ENCODE measurements at regions not wholly inside any gene's neighbourhood (a gene's known extent, or its start where the extent isn't known, plus 50 kb on each side); places are given as distances from the start of the nearest gene placed in this dataset.
"Not testable (repeated sequence)": the region's sequence is repeated elsewhere in the genome, so short reads cannot be mapped to it uniquely, and the experiment has no call there.

- DNase-seq: not testable (repeated sequence)
Observed at GRCh38 chr17:20633268-20634059, 53.9 kb downstream of the CDRT15L2 start.

- not testable (repeated sequence) for DNase-seq
Observed at GRCh38 chr17:20640147-20640546, 60.6 kb downstream of the CDRT15L2 start.

- DNase-seq: not testable (repeated sequence)
Observed at GRCh38 chr17:20646661-20647272, 67.2 kb downstream of the CDRT15L2 start.

- not testable (repeated sequence) for DNase-seq
Observed at GRCh38 chr17:20649097-20649767, 69.7 kb downstream of the CDRT15L2 start.

- not testable (repeated sequence) for DNase-seq
Observed at GRCh38 chr17:20651022-20651421, 71.5 kb downstream of the CDRT15L2 start.

- DNase-seq: not testable (repeated sequence)
Observed at GRCh38 chr17:20651736-20652135, 72.2 kb downstream of the CDRT15L2 start.

- not testable (repeated sequence) for DNase-seq
Observed at GRCh38 chr17:20653391-20653790, 73.9 kb downstream of the CDRT15L2 start.

GRCh38 chr17:20654114-20654513, 74.6 kb downstream of the CDRT15L2 start:
- not testable (repeated sequence) for DNase-seq

- DNase-seq: not testable (repeated sequence)
Observed at GRCh38 chr17:20654575-20654974, 75.1 kb downstream of the CDRT15L2 start.

- not testable (repeated sequence) for DNase-seq
Observed at GRCh38 chr17:20665103-20665955, 85.8 kb downstream of the CDRT15L2 start.

GRCh38 chr17:20666689-20667088, 87.2 kb downstream of the CDRT15L2 start:
- DNase-seq: not testable (repeated sequence)

GRCh38 chr17:20667712-20668111, 88.2 kb downstream of the CDRT15L2 start:
- DNase-seq: not testable (repeated sequence)

GRCh38 chr17:20668316-20668715, 88.8 kb downstream of the CDRT15L2 start:
- DNase-seq: not testable (repeated sequence)

GRCh38 chr17:20668868-20669267, 89.3 kb downstream of the CDRT15L2 start:
- not testable (repeated sequence) for DNase-seq

GRCh38 chr17:20670506-20670905, 91.0 kb downstream of the CDRT15L2 start:
- not testable (repeated sequence) for DNase-seq

GRCh38 chr17:20674374-20674773, 94.8 kb downstream of the CDRT15L2 start:
- not testable (repeated sequence) for DNase-seq

- not testable (repeated sequence) for DNase-seq
Observed at GRCh38 chr17:20675707-20676106, 96.2 kb downstream of the CDRT15L2 start.

GRCh38 chr17:20676656-20677055, 97.1 kb downstream of the CDRT15L2 start:
- not testable (repeated sequence) for DNase-seq

GRCh38 chr17:20677469-20677868, 97.9 kb downstream of the CDRT15L2 start:
- DNase-seq: not testable (repeated sequence)

GRCh38 chr17:20678424-20678823, 98.9 kb downstream of the CDRT15L2 start:
- DNase-seq: not testable (repeated sequence)

- not testable (repeated sequence) for DNase-seq
Observed at GRCh38 chr17:20681746-20682722, 102.5 kb downstream of the CDRT15L2 start.

Measured in SW 1271 (cell line).